Neural cell (in vitro differentiated cells): ENCODE measurements at regions not wholly inside any gene's neighbourhood (a gene's known extent, or its start where the extent isn't known, plus 50 kb on each side); places are given as distances from the start of the nearest gene placed in this dataset.
A peak's percentile ranks its signal among the peaks of the same experiment; 100 is the strongest.

Experiments used
- H2AFZ ChIP-seq: fragments of 200-600, 300-800 bp; sonication (generic), shearing (Covaris generic); 2 replicates; pipeline ENCODE4 v1.6.0; 2014; ENCODE audit warnings: low read depth, mild to moderate bottlenecking, antibody characterized with exemption, low read length, moderate library complexity
- H3F3A ChIP-seq: fragments of 200-600 bp; shearing (Covaris generic); 2 replicates; pipeline ENCODE4 v1.6.1; 2016; ENCODE audit warnings: mild to moderate bottlenecking, moderate library complexity, mixed read lengths, antibody characterized with exemption, low read length; ENCODE audit not compliant: insufficient read depth, poor library complexity, severe bottlenecking
- H3K27ac ChIP-seq: fragments of 200-600, 300-800 bp; sonication (generic), shearing (Covaris generic); 2 replicates; pipeline ENCODE4 v1.5.1; 2014; ENCODE audit warnings: mild to moderate bottlenecking, low read length, moderate library complexity
- H3K27me3 ChIP-seq: fragments of 300-800, 200-600 bp; sonication (generic), shearing (Covaris generic); 2 replicates; pipeline ENCODE4 v1.6.0; 2014; ENCODE audit warnings: mild to moderate bottlenecking, low read depth, low read length, moderate library complexity; ENCODE audit not compliant: insufficient read depth
- H3K36me3 ChIP-seq: fragments of 300-800, 200-600 bp; sonication (generic), shearing (Covaris generic); 2 replicates; pipeline ENCODE4 v1.5.1; 2014; ENCODE audit warnings: mild to moderate bottlenecking, antibody characterized with exemption, low read length, moderate library complexity; ENCODE audit not compliant: insufficient read depth
- H3K4me2 ChIP-seq: fragments of 300-800, 200-600 bp; sonication (generic), shearing (Covaris generic); 2 replicates; pipeline ENCODE4 v1.6.0; 2014; ENCODE audit warnings: mild to moderate bottlenecking, low read length
- H3K4me3 ChIP-seq: fragments of 300-800, 200-600 bp; sonication (generic), shearing (Covaris generic); 2 replicates; pipeline ENCODE4 v1.5.1; 2014; ENCODE audit warnings: mild to moderate bottlenecking, low read length, moderate library complexity
- H3K79me2 ChIP-seq: fragments of 200-600 bp; shearing (Covaris generic); replicated peaks from 2 replicates; pipeline ENCODE4 v1.6.0; 2014; ENCODE audit warnings: mild to moderate bottlenecking, low read length, moderate library complexity; ENCODE audit not compliant: insufficient read depth
- H3K9ac ChIP-seq: fragments of 300-800, 200-600 bp; sonication (generic), shearing (Covaris generic); 2 replicates; pipeline ENCODE4 v1.6.1; 2016; ENCODE audit warnings: mild to moderate bottlenecking, low read length, mixed read lengths
- H3K9me2 ChIP-seq: fragments of 200-600 bp; shearing (Covaris generic); 2 replicates; pipeline ENCODE4 v1.6.1; 2016; ENCODE audit warnings: mild to moderate bottlenecking, low read length, mixed read lengths; ENCODE audit not compliant: insufficient read depth
- H3K9me3 ChIP-seq: fragments of 200-600, 300-800 bp; sonication (generic), shearing (Covaris generic); 2 replicates; pipeline ENCODE4 v1.6.1; 2016; ENCODE audit warnings: mild to moderate bottlenecking, mixed run types, low read length, moderate library complexity, mixed read lengths
- H4K20me1 ChIP-seq: fragments of 200-600 bp; shearing (Covaris generic); 2 replicates; pipeline ENCODE4 v1.6.1; 2016; ENCODE audit warnings: mild to moderate bottlenecking, mixed run types; ENCODE audit not compliant: insufficient read depth
- CTCF ChIP-seq: fragments of 450-650 bp; IDR thresholded peaks from 2 replicates; pipeline ENCODE4 v1.5.1; 2014; ENCODE audit warnings: antibody characterized with exemption, mild to moderate bottlenecking, moderate library complexity; ENCODE audit not compliant: poor library complexity, severe bottlenecking
- EP300 ChIP-seq: fragments of 450-650 bp; conservative IDR thresholded peaks from 2 replicates; pipeline ENCODE4 v1.6.1; 2014; ENCODE audit warnings: antibody characterized with exemption, mild to moderate bottlenecking, moderate library complexity; ENCODE audit not compliant: poor library complexity, severe bottlenecking
- EZH2 ChIP-seq: fragments of 200-600, 300-800 bp; shearing (Covaris generic), sonication (generic); IDR thresholded peaks from 2 replicates; pipeline ENCODE4 v1.6.1; 2014; ENCODE audit warnings: antibody characterized with exemption, low read length, borderline replicate concordance, mild to moderate bottlenecking; ENCODE audit not compliant: insufficient read depth, poor library complexity, severe bottlenecking
- MXI1 ChIP-seq: fragments of 450-650 bp; conservative IDR thresholded peaks from 2 replicates; pipeline ENCODE4 v1.6.1; 2014; ENCODE audit warnings: antibody characterized with exemption, mild to moderate bottlenecking; ENCODE audit not compliant: poor library complexity, severe bottlenecking
- POLR2AphosphoS5 ChIP-seq: IDR thresholded peaks from 2 replicates; pipeline ENCODE4 v1.6.1; 2012
- RAD21 ChIP-seq: fragments of 450-650 bp; conservative IDR thresholded peaks from 2 replicates; pipeline ENCODE4 v1.6.1; 2014; ENCODE audit warnings: antibody characterized with exemption, mild to moderate bottlenecking, moderate library complexity
- REST ChIP-seq: IDR thresholded peaks from 2 replicates; pipeline ENCODE4 v1.6.1; 2012; ENCODE audit warnings: borderline replicate concordance
- SMC3 ChIP-seq: fragments of 450-650 bp; conservative IDR thresholded peaks from 2 replicates; pipeline ENCODE4 v1.6.1; 2014; ENCODE audit warnings: antibody characterized with exemption, mild to moderate bottlenecking, moderate library complexity; ENCODE audit not compliant: poor library complexity
- TAF1 ChIP-seq: IDR thresholded peaks from 2 replicates; pipeline ENCODE4 v1.6.1; 2012; ENCODE audit warnings: low read depth

DNA sequence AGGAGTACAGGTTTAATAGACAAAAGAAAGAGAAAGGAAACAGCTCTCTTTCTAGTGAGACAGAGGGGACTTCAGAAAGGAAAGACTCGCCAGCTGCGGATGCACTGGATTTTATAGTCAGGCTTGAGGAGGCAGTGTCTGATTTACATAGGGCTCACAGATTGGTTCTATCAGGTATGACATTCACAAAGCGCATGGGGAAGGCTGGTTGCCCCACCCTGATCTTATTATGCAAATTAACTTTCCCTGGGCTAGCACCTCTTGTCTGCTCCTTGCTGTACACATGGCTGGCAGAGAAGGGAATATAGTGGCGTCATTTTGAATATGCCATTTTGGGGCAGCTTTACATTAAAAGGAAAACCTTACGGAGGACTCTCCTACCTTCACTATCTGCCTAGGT, 938.4 kb upstream of the SEMA6D start:
- H3F3A ChIP-seq, result no peaks in the 10 kb centered on the region
- H2AFZ ChIP-seq, result no peak overlapping the region

GRCh38 chr15:46786590-46787285, 930.6 kb upstream of the SEMA6D start:
- Histone ChIP-seq H3K27ac (peak overlapping the region; percentile 63), H3K9ac (peak overlapping the region; percentile 18), H4K20me1 (no peaks in the 10 kb centered on the region), H2AFZ (no peak overlapping the region), H3K27me3 (no peaks in the 10 kb centered on the region), H3K36me3 (no peaks in the 10 kb centered on the region), H3K4me2 (peak overlapping the region; percentile 12), H3K9me2 (no peaks in the 10 kb centered on the region), H3K79me2 (no peaks in the 10 kb centered on the region), H3K9me3 (no peaks in the 10 kb centered on the region), H3K4me3 (no peak overlapping the region), H3F3A (no peaks in the 10 kb centered on the region)
- TF ChIP-seq RAD21, result peak; percentile 91
- TF ChIP-seq TAF1, result no peak
- TF ChIP-seq REST, result no peak
- no peak for TF ChIP-seq MXI1
- peak; percentile 83 for TF ChIP-seq CTCF

More for the DNA sequence above, 938.4 kb upstream of the SEMA6D start:
- H3K4me3 ChIP-seq, result no peak overlapping the region
- H3K27ac ChIP-seq, result no peak overlapping the region
- no peaks in the 10 kb centered on the region for H3K36me3 ChIP-seq
- no peak overlapping the region for H3K9ac ChIP-seq
- H4K20me1 ChIP-seq, result no peaks in the 10 kb centered on the region
- no peaks in the 10 kb centered on the region for H3K9me2 ChIP-seq
- no peaks in the 10 kb centered on the region for H3K9me3 ChIP-seq
- no peak overlapping the region for H3K4me2 ChIP-seq
- no peaks in the 10 kb centered on the region for H3K27me3 ChIP-seq
- H3K79me2 ChIP-seq, result no peaks in the 10 kb centered on the region
- TF ChIP-seq POLR2AphosphoS5 (no peak), EP300 (no peak), EZH2 (no peak), TAF1 (no peak), RAD21 (no peak), SMC3 (no peak), CTCF (no peak), REST (no peak), MXI1 (no peak)
